ENCODE measurements at regions not wholly inside any gene's neighbourhood (a gene's known extent, or its start where the extent isn't known, plus 50 kb on each side); places are given as distances from the start of the nearest gene placed in this dataset.
"Not testable (repeated sequence)": the region's sequence is repeated elsewhere in the genome, so short reads cannot be mapped to it uniquely, and the experiment has no call there.

DNA sequence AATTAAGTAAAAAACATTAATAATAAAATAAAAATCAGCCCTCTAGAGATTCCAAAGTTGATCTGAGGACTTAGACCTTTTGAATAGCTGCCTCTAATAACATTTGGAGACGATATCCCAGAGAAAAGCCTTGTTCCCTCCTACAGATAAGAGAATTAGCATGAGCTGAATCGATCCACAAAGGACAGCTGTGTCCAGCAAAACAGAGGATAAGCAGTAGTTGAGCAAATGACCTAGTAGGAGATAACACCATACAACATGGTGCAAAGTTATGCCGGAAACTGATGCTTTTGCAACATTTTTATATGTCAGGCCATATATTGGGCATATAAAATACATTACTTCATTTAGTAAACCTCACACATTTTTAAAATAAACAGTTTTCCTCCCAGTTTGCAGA is 212.2 kb upstream of the PRR16 start:
- DNase-seq, result no peak

DNA sequence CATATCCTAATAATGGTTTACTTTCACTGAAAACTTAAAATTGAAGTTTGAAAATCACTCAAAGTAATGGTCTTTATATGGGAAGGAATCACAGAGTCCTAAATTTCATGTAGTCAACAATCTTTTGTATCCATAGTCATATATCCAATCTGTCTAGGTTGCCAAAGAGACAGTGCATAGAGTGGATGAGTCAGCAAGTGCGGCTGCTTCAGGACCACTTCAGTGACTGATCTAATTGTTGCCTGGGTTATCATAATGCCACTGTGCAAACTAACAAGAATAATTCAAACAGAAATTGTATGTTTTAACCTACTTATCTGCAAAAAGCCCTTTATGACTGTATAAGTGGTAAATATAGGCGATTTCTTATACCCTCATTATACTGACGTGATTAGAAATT is 211.3 kb upstream of the PRR16 start:
- no peak for DNase-seq

DNA sequence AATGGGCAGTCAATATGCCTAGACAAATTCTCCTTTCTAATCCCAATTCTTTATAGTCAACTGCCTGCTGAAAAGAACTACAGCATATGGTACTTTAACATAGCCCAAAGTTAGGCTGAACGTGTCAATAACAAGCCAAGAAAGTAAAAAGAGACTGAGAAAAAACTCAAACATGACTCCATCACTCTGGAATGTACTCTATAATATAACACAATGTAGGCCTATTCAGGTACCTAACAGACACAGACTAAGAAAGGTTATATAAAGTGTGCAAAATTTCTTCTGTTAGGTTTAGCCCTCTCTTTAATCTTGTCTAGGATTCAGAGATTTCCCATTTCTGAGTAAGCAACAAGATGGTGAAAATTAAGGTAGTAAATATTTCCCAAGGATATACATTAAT is 209.7 kb upstream of the PRR16 start:
- no peak for DNase-seq

DNA sequence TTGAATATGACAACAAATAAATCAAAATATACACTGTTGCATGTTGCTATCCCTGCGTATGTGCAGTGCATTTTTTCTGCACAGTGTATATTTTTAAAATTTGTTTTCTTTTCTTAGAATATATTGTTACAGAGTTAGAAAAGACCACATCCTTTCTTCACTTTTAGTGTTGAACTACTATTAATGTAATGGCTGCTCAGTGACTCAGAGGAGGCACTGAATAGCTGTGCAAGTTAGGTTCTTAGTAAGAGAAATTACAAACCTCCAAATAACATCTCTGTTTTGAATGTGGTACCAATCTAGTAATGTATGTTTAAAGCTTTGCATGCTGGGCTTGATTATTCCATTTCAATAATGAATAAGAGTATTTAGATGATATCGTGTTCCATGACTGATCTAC is 208.9 kb upstream of the PRR16 start:
- no peak for DNase-seq

DNA sequence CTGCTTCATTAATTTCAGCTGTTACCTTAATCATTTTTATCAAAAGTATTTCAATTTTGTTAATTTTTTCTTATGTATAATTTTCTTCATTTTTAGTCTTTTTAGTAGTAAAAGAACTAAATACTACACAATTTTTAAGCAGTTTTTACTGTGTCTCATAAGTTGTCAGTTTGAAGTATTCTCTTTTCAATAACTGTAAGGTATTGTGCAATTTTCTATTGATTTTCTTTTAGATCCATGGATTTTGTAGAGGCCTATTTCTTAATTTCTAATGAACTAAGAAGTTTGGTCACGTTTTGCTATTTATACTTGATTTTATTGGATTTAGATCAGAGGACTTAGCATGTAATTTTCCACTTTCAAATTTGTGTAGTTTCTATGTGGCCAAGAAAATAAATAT is 207.7 kb upstream of the PRR16 start:
- DNase-seq, result no peak

DNA sequence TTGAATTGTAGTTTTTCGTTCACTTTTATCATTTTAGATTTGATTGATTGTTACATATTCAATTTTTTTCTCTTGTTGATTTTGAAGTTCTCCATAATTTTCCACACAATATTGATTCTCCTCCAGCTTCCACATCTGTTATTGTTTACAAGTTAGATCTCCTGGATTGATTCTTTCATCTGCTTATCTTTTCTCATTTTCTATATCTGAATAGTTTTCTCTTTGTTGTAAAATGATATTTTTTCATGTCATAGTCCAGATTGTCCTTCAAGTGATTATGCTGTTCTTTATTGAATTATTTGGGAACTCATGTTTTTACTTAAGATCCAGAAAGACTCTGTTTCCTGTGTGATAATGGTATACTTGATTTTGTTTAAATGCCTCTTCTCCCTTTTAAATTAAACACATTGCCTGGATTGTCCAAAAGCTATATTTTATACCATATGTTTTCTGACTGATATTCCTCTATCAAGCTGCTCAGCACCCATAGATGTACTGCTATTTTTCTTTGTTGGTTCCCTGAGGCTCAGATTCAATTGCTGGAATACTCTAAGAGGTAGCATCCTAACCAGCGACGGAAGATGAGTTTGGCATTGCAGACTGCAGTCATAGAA is 206.6 kb upstream of the PRR16 start:
- no peak for DNase-seq

DNA sequence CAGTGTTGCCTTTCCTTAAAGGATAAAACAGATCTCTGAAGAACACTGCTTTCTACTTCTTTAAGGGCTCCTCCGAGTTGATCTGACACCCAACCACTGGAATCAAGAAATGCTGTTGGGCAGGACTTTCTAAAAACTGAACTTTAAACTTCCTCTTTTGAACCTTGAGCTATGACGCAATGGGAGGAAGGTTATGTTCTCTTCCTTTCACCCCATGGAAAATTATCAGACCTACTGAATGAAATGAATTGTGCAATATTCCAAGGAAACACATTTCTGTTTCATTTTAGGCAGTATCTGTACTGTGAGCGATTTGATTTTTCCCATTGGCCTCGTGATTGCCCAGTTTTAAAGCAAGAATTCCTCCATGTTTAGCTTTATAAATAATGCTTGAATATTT is 206.0 kb upstream of the PRR16 start:
- no peak for DNase-seq

DNA sequence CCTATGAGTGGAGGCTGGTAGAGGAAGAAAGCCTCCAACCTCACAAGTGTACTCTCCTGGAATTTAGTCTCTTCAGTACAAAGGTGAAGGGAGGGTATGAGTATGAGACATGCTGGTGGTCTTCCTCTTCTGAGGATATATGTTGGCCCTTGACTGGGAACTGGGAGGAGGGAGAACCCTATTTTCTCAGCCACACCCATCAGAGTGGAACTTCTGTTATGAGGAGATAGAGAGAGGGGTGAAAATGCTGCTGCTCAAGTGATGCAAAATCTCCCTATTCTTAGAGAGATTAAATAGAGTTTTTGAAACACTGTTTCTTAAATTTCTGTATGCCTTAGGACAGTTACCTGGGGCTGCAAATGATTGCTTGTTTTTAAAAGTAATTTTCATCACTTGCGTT is 203.4 kb upstream of the PRR16 start:
- no peak for DNase-seq

DNA sequence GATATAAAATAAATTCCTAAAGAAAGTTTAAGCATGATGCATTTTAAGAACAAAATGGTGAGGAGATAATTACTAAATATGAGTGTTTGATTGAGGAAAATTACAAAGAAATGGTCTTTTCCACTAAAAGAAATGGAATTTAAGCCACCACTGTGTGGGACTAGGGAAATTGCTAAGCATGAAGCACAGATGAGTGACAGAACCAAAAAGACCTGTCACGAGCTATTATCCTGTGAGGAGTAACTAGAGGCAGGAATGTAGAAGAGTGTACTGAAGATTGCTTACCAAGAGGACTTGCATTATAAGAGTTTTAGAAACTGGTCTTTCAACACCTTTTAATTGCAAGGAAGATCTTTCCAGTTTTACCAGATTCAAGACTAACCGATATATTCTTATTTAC is 193.6 kb upstream of the PRR16 start:
- DNase-seq, result no peak

DNA sequence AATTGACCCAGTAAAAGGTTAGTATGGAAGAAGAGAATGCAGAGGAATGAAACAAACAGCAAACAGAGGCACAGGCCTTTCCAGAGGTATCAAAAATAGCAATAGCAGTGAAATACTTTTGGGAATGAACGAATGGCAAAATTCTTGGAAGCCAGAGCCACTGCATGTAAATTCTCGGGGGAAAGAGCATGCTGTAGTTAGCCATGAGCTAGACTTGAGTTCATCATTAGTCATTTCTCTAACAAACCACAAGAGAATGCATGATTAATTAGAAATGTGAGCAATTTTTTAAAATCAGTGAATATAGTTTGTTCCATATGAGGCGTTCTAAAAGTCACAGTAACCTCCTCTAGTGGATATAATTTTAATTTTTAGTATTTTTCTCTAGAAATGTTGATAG is 170.3 kb upstream of the PRR16 start:
- no peak for DNase-seq

DNA sequence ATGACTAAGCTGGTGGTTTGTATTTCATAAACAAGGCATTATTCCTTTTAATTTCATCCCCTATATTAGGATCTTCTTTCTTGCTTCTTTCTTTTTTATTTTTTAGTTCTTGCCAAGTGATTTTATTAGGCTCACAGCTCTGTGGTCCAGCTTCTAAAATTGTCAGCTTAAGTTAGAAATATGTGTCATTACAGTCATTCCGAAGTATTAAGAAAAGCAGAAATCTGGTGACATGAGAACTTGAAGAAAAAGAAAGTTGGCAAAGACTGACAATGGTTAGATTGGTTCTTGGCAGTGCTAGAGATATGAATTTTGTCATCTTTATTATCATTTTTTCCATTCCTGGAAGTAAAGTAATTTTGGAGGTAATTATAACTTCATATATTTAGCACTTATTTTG is 166.5 kb upstream of the PRR16 start:
- no peak for DNase-seq

DNA sequence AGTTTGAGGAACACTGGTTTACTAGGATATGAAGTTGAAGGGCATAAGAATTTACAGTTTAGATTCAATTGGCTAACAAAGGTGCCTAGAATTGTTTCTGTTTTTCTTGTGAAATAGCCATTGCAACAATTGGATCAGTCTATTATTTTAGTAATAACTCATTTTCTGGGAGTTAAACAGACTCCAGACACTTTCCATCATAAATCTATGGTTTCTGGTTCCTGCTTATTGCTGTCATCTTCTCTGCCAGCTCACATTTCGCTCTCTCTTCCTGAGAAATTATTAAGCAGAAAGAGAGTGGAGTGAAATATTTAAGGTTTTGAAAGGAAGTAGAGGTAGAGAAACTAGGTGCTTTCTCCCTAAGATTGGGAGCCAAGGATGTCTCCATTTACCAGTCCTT is 165.1 kb upstream of the PRR16 start:
- DNase-seq, result no peak

DNA sequence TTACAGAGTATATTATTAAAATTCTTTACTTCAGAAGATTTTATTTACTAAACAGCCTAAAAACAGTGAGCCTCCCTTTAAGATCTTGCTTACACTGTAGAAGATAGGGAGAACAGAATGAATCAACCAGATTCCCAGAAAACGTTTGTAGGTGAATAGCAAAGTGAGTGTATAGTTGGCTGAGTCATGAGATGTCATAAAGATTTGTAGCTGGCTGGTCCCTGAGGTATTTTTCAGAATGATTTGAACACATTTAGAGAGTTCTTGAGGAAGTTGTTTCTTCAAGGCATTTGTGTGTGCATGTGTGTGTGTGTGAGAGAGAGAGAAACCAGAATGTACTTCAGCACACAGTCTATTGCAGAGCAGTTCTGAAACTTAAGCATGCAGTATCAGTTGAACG is 159.4 kb upstream of the PRR16 start:
- no peak for DNase-seq

DNA sequence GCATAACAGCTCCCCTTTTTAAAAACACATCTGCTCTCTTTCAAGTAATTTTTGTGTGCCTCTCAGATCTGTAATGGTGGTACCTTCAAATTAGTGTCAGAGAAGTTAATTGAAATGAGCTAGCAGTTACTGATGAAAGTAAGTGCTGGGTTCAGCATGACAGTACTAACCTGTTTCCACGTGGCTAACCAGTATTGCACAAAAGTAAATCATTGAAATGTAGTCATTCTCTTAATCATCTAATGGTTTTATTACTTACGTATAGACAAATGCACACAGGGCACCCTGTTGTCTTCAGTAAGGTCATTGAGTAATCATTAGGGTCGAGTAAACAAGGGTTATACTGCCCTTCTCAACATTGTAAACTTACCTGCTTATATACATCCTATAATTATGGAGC is 157.8 kb upstream of the PRR16 start:
- no peak for DNase-seq

DNA sequence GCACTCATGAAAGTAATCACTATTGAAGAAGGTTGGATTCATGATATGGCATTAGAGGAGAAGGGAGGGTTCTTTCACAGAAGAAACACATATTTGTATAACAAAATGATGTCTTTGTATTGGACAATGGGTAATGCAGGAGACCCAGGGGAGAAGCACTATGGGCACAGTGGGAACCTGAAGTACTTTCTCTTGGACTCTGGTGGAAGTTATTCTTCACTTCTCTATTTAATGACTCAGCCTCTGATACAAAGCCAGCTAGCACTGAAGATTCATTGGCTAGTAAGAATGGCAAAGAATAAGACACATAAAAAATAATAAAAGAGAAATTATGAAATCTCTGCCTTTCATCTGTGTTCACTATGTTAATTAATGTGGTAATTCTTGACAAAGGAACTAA is 149.9 kb upstream of the PRR16 start:
- DNase-seq, result no peak

DNA sequence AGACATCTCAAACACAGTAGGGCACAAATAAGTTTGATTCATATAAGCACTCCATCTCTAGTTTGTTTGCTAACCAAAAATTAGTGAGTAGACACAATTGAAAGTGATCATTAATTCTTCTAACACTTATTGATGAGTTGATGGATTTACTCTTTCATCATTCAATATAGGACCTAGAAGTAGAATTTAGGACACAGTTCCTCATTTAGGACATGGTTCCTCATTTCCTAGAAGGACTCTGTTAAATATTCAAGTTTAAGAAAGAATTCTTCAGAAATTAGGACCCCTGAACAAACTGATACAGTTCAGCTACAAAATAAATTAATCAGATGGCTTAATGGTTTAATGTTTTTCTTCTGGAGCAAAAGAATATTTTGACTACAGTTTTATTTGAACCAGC is 143.5 kb upstream of the PRR16 start:
- no peak for DNase-seq

DNA sequence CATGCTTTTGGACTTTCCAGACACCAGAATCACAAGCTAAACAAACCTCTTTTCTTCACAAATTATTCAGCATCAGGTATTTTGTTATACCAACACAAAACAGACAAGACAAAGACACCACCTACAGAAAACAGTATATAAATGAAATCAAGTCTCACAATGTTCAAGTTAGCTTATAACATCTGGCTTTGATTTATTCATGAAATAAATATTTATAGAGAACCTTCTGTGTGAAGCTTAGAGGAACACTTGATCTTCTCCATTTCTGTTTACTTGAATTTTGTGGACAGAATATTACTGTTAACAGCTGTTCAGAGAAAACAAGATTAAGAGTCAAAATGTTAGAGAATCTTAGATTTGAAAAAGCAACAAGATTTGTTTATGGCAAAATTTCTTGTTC is 137.4 kb upstream of the PRR16 start:
- DNase-seq, result no peak

DNA sequence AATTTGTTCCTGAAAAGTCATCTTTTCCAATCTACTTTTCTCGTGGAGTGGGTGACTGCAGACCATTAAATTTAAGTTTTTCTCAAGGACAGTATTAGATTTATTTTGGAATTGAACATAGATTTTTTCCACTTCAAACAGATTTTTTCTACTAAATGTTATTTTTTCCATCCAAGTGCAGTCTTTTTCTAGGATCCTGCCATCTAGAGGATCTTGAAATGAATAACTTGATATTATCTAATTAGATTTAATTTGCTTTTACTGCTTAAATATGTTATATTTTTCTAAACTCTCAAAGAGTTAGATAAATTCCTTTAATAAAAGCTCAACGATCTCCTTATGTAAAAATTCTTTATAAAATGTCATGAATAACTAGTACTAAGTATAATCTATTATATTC is 136.9 kb upstream of the PRR16 start:
- DNase-seq, result no peak

DNA sequence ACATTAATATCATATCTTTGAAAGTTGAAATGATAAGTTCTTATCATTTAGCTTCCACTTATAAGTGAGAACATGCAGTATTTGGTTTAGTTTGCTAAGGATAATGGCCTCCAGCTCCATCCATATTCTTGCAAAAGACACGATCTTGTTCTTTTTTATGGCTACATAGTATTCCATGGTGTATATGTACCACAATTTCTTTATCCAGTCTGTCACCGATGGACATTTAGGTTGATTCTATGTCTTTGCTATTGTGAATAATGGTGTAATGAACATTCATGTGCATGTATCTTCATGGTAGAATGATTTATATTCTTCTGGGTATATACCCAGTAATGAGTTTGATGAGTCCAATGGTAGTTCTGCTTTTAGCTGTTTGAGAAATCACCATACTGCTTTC is 135.0 kb upstream of the PRR16 start:
- no peak for DNase-seq

DNA sequence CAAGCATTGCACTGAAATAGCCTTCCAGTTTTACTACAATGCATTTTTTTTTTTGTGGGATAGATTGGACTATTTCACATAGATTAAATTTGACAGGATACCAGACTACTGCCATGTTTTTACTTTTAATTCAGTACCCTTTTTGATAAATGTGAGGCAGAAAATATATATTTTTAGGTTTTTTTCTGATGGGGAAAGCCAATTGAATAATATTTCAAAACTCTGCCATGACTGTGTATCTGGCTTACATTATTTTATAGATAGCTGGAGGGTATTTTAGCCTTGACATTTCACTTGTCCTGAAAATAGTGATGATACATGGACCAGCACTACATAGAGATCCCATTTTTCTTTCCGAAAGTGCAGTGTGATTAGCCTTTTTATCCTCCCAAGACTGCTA is 133.5 kb upstream of the PRR16 start:
- no peak for DNase-seq

DNA sequence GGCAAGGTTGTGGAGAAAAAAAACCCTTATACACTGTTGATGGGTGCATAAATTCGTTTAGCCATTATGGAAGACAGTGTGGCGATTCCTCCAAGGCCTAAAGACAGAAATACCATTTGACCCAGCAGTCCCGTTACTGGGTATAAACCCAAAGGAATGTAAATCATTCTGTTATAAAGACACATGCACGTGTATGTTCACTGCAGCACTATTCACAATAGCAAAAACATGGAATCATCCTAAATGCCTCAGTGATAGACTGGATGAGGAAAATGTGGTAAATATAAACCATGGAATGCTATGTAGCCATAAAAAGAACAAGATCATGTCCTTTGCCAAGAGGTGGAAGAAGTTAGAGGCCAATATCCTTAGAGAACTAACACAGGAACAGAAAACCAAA is 119.9 kb upstream of the PRR16 start:
- DNase-seq, result no peak

DNA sequence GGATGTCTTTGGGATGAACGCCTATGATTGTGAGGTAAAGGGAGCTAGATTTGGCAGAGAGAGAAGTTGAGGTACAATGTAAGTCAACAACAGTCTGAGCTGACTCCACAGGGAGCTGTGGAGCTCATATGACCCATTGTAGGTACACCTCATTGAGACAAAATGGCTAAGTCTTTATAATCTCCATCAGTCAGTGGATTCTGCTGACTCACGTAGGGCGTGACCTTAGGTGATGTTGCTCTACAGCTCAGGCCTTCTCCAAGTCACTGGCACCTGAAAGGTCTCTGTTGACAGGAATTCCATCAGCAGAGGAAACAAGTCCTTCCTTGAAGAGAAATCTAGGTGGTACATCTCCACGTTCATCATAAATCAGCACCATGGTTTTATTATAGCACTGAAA is 118.2 kb upstream of the PRR16 start:
- DNase-seq, result no peak

DNA sequence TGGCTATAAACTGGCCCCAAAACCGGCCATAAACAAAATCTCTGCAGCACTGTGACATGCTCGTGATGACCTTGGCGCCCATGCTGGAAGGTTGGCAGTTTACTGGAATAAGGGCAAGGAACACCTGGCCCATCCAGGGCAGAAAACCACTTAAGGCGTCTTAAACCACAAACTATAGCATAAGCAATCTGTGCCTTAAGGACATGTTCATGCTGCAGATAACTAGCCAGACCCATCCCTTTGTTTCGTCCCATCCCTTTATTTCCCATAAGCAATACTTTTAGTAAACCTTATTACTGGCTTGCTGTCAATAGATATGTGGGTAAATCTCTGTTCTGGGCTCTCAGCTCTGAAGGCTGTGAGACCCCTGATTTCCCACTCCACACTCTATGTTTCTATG is 113.0 kb upstream of the PRR16 start:
- DNase-seq, result not testable (repeated sequence)

DNA sequence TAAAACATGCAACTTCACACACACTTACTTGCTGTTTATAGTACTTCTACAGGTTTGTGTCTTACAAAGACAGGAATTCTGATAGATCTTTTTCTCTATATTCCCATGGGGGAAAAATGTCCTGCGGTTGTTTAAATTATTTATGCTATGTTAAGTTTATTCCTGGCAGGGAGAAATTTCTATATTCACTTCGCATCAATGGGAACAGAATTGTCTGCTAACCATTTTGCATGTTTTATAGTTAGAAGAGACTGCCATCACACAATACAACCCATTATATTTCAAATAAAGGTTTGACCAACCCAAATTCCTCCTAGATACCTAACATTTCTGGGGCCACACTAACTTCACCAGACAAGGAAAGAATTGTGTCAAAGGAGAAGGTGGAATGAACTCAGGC is 110.0 kb upstream of the PRR16 start:
- DNase-seq, result no peak

DNA sequence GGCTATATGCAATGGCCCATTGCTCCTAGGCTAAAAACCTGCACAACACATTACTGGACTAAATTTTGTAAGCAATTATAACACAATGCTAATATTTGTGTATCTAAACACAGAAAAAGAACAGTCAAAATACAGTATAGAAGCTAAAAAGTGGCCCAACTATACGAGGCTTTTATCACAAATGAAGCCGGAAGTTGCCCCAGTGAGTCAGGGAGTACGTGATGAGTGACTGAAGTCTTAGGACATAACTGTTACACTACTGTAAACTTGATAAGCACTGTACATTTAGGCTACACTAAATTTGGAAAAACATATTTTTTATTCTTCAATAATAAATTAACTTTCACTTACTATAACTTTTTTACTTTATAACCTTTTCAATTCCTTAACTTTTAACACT is 105.2 kb upstream of the PRR16 start:
- DNase-seq, result no peak

DNA sequence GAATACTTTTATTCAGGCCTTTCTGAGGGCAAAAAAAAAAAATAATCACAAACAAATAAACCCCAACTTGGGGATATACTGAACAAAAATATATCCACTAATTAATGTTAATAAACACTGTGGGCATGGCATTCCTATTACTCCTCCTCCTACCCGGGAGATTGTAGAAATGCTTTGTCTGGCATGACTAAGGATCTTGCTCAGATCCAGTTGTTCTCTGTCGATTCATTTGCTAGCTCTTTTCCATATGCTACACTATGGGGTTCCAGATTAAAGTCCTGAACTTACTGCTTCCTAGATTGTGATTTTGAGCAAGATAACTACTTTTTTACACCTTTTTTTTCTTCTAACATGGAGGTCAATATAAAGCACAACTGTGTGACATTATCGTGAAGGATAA is 102.2 kb upstream of the PRR16 start:
- no peak for DNase-seq
